WTC11 (cell line): ENCODE measurements at regions not wholly inside any gene's neighbourhood (a gene's known extent, or its start where the extent isn't known, plus 50 kb on each side); places are given as distances from the start of the nearest gene placed in this dataset.

ENCODE experiments used
- ATAC-seq: fragments of 200-7000 bp; cut with Tn5 transposase; 2 replicates; pipeline ENCODE4 v1.10.0; 2021; ENCODE audit warnings: mild to moderate bottlenecking, moderate library complexity
- CTCF ChIA-PET: fragments of 300-600 bp; sonication (Branson Sonifier 250); formaldehyde crosslinking; loops from one replicate; lab custom pipeline; 2021; ENCODE audit warnings: antibody characterized with exemption; lab: Charles Lee
- POLR2A ChIA-PET: fragments of 350-600 bp; sonication (Branson Sonifier 250); formaldehyde crosslinking; loops from one replicate; lab custom pipeline; 2021; ENCODE audit warnings: antibody characterized with exemption; lab: Charles Lee
- DNase-seq: peaks from one replicate; pipeline ENCODE4 v3.0.0; 2021; ENCODE audit warnings: low spot score
- H3K27ac Mint-ChIP-seq: 2 replicates; pipeline ENCODE4 v1.8.0; 2021; ENCODE audit warnings: mixed read lengths
- H3K27me3 Mint-ChIP-seq: 2 replicates; pipeline ENCODE4 v1.8.0; 2021; ENCODE audit warnings: low read depth, mild to moderate bottlenecking, moderate library complexity, mixed read lengths
- H3K36me3 Mint-ChIP-seq: 2 replicates; pipeline ENCODE4 v1.8.0; 2021; ENCODE audit warnings: mixed read lengths
- H3K4me1 Mint-ChIP-seq: 2 replicates; pipeline ENCODE4 v1.8.0; 2022; ENCODE audit warnings: mixed read lengths
- H3K4me3 Mint-ChIP-seq: 2 replicates; pipeline ENCODE4 v1.8.0; 2021; ENCODE audit warnings: mild to moderate bottlenecking, moderate library complexity, mixed read lengths
- H3K9me3 Mint-ChIP-seq: 2 replicates; pipeline ENCODE4 v1.8.0; 2021; ENCODE audit warnings: mixed read lengths
- EMX1 ChIP-seq: fragments of 250-450 bp; sonication (Bioruptor Pico); IDR thresholded peaks from 2 replicates; pipeline ENCODE4 v1.8.0; 2021; ENCODE audit warnings: mild to moderate bottlenecking
- ESRRA ChIP-seq: sonication (generic); formaldehyde crosslinking; IDR thresholded peaks from 2 replicates; pipeline ENCODE4 v1.8.1; 2022; ENCODE audit warnings: mild to moderate bottlenecking, missing genetic modification reagents, borderline replicate concordance
- ETV6 ChIP-seq: sonication (generic); formaldehyde crosslinking; IDR thresholded peaks from 2 replicates; pipeline ENCODE4 v1.8.1; 2022; ENCODE audit warnings: mild to moderate bottlenecking, missing genetic modification reagents
- FOXJ3 ChIP-seq: sonication (generic); formaldehyde crosslinking; IDR thresholded peaks from 2 replicates; pipeline ENCODE4 v1.9.0; 2021; ENCODE audit warnings: missing genetic modification reagents, mild to moderate bottlenecking, borderline replicate concordance
- FOXK1 ChIP-seq: sonication (generic); formaldehyde crosslinking; IDR thresholded peaks from 2 replicates; pipeline ENCODE4 v1.8.0; 2022; ENCODE audit warnings: mild to moderate bottlenecking, moderate library complexity, missing genetic modification reagents
- FOXP1 ChIP-seq: sonication (generic); formaldehyde crosslinking; IDR thresholded peaks from 2 replicates; pipeline ENCODE4 v1.8.0; 2022; ENCODE audit warnings: missing genetic modification reagents, mild to moderate bottlenecking, moderate library complexity, borderline replicate concordance
- GRHL2 ChIP-seq: fragments of 250-450 bp; sonication (Bioruptor Pico); IDR thresholded peaks from 2 replicates; pipeline ENCODE4 v1.8.0; 2022; ENCODE audit warnings: mild to moderate bottlenecking, moderate library complexity; ENCODE audit not compliant: insufficient replicate concordance, severe bottlenecking
- GTF2I ChIP-seq: fragments of 250-450 bp; sonication (Bioruptor Pico); conservative IDR thresholded peaks from 2 replicates; pipeline ENCODE4 v1.4.0; 2021; ENCODE audit warnings: mild to moderate bottlenecking
- JUN ChIP-seq: sonication (generic); formaldehyde crosslinking; IDR thresholded peaks from 2 replicates; pipeline ENCODE4 v1.8.0; 2023; ENCODE audit warnings: mild to moderate bottlenecking, missing genetic modification reagents
- KAT7 ChIP-seq: sonication (generic); formaldehyde crosslinking; IDR thresholded peaks from 2 replicates; pipeline ENCODE4 v1.8.1; 2023; ENCODE audit warnings: missing genetic modification reagents, mild to moderate bottlenecking, borderline replicate concordance
- NFE2L1 ChIP-seq: sonication (generic); formaldehyde crosslinking; IDR thresholded peaks from 2 replicates; pipeline ENCODE4 v1.8.1; 2023; ENCODE audit warnings: missing genetic modification reagents
- NR1H2 ChIP-seq: sonication (generic); formaldehyde crosslinking; IDR thresholded peaks from 2 replicates; pipeline ENCODE4 v1.9.0; 2021; ENCODE audit warnings: mild to moderate bottlenecking, moderate library complexity, missing genetic modification reagents
- RELA ChIP-seq: sonication (generic); formaldehyde crosslinking; IDR thresholded peaks from 2 replicates; pipeline ENCODE4 v1.8.1; 2022; ENCODE audit warnings: missing genetic modification reagents, mild to moderate bottlenecking, borderline replicate concordance
- RORB ChIP-seq: fragments of 250-450 bp; sonication (Bioruptor Pico); IDR thresholded peaks from 2 replicates; pipeline ENCODE4 v1.9.0; 2021; ENCODE audit warnings: mild to moderate bottlenecking
- SMAD3 ChIP-seq: sonication (generic); formaldehyde crosslinking; IDR thresholded peaks from 2 replicates; pipeline ENCODE4 v1.8.0; 2022; ENCODE audit warnings: missing genetic modification reagents, mild to moderate bottlenecking, borderline replicate concordance
- SOX15 ChIP-seq: fragments of 250-450 bp; sonication (Bioruptor Pico); IDR thresholded peaks from 2 replicates; pipeline ENCODE4 v1.9.0; 2021; ENCODE audit warnings: mild to moderate bottlenecking
- SP1 ChIP-seq: sonication (generic); formaldehyde crosslinking; conservative IDR thresholded peaks from 2 replicates; pipeline ENCODE4 v1.8.1; 2022; ENCODE audit warnings: missing genetic modification reagents
- TF ChIP-seq, protein P1 (sequence below): sonication (generic); formaldehyde crosslinking; IDR thresholded peaks from 2 replicates; pipeline ENCODE4 v1.8.0; 2023; ENCODE audit warnings: mild to moderate bottlenecking, missing genetic modification reagents
- TF ChIP-seq, protein P2 (sequence below): fragments of 250-450 bp; sonication (Bioruptor Pico); IDR thresholded peaks from 2 replicates; pipeline ENCODE4 v1.9.0; 2021; ENCODE audit warnings: moderate library complexity, mild to moderate bottlenecking, inconsistent platforms, borderline replicate concordance
- TF ChIP-seq, protein P3 (sequence below): fragments of 250-450 bp; sonication (Bioruptor Pico); IDR thresholded peaks from 2 replicates; pipeline ENCODE4 v1.9.0; 2021; ENCODE audit warnings: mild to moderate bottlenecking, borderline replicate concordance
- TF ChIP-seq, protein P4 (sequence below): sonication (generic); formaldehyde crosslinking; IDR thresholded peaks from 2 replicates; pipeline ENCODE4 v1.8.0; 2022; ENCODE audit warnings: mild to moderate bottlenecking, missing genetic modification reagents

DNA sequence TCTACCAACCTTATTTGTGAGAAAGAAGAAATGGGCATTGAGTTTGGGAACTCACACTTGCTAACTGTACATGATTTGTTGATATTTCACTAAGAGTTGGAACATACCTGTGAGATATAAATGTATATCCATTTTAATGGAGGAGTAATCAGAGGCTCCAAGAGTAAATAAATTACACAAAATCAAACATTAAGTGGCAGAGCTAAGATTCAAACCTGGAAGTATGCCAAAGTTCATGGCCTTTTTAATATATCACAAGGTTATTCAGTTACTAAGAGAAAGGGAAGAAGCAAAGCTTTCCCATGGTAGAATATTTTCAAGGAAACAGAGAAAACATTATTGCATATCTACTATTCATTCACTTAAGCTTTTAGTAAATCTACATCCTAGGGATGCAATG is 1641.1 kb downstream of the FAM181B start (continued):
- TF ChIP-seq, protein P1, sequence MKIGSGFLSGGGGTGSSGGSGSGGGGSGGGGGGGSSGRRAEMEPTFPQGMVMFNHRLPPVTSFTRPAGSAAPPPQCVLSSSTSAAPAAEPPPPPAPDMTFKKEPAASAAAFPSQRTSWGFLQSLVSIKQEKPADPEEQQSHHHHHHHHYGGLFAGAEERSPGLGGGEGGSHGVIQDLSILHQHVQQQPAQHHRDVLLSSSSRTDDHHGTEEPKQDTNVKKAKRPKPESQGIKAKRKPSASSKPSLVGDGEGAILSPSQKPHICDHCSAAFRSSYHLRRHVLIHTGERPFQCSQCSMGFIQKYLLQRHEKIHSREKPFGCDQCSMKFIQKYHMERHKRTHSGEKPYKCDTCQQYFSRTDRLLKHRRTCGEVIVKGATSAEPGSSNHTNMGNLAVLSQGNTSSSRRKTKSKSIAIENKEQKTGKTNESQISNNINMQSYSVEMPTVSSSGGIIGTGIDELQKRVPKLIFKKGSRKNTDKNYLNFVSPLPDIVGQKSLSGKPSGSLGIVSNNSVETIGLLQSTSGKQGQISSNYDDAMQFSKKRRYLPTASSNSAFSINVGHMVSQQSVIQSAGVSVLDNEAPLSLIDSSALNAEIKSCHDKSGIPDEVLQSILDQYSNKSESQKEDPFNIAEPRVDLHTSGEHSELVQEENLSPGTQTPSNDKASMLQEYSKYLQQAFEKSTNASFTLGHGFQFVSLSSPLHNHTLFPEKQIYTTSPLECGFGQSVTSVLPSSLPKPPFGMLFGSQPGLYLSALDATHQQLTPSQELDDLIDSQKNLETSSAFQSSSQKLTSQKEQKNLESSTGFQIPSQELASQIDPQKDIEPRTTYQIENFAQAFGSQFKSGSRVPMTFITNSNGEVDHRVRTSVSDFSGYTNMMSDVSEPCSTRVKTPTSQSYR (CRISPR knock-in tag): no peak
- TF ChIP-seq, protein P2, sequence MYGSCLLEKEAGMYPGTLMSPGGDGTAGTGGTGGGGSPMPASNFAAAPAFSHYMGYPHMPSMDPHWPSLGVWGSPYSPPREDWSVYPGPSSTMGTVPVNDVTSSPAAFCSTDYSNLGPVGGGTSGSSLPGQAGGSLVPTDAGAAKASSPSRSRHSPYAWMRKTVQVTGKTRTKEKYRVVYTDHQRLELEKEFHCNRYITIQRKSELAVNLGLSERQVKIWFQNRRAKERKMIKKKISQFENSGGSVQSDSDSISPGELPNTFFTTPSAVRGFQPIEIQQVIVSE (CRISPR knock-in tag): no peak
- TF ChIP-seq FOXJ3 (CRISPR knock-in tag) (no peak), GTF2I (CRISPR knock-in tag) (no peak), SMAD3 (CRISPR knock-in tag) (no peak)

DNA sequence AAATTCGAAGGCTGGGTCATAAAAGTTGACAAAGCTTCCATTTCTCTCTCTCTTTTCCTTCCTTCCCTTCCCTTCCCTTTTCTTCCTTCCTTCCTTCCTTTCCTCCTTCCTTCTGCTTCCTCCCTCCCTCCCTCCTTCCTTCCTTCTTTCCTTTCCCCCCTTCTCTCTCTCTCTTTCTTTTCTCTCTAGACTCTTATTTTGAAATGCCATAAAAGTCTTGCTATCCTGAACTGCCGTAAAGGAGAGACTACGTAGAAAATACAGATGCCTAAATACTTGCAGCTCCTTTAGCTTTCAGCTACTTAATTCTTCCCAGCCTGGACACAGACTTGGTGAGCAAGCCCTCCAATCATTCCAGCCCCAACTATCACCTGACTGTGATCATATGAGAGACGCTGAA is 1644.4 kb downstream of the FAM181B start:
- Mint-ChIP-seq H3K9me3 (peaks cover 16% of the 10 kb centered on the region), H3K4me1 (no peaks in the 10 kb centered on the region), H3K27me3 (no peaks in the 10 kb centered on the region), H3K36me3 (peaks cover under 1% of the 10 kb centered on the region; the same call in 1 of the 2 replicates)
- DNase-seq (no peak), ATAC-seq (no peak)
- ChIA-PET POLR2A (no interaction called here), CTCF (no interaction called here)
- TF ChIP-seq RELA (CRISPR knock-in tag) (no peak), FOXK1 (CRISPR knock-in tag) (no peak)
- TF ChIP-seq, all 79 proteins: peak for 0
- Mint-ChIP-seq H3K4me3 (no peak overlapping the region), H3K27ac (no peak overlapping the region)

DNA sequence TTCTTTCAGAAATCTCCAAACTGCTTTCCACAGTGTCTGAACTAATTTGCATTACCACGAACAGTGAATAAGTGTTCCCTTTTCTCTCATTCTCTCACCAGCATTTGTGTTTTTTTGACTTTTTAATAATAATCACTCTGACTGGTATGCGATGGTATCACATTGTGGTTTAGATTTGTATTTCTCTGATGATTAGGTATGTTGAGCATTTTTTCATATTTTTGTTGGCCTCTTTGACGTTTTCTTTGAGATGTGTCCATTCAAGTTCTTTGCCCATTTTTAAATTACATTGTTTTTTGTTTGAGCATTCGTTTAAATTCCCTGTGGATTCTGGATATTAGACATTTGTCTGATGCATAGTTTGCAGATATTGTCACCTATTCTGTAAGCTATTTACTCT is 1639.6 kb upstream of the TENM4 start:
- DNase-seq (no peak), ATAC-seq (no peak)
- Mint-ChIP-seq H3K9me3 (peaks cover 26% of the 10 kb centered on the region), H3K4me1 (no peaks in the 10 kb centered on the region; the same call in 1 of the 2 replicates), H3K4me3 (no peak overlapping the region), H3K36me3 (peaks cover 4% of the 10 kb centered on the region; the same call in 1 of the 2 replicates), H3K27me3 (no peaks in the 10 kb centered on the region), H3K27ac (no peak overlapping the region)
- ChIA-PET CTCF (no interaction called here), POLR2A (no interaction called here)
- TF ChIP-seq RORB (no peak), ESRRA (CRISPR knock-in tag) (no peak), NR1H2 (CRISPR knock-in tag) (no peak)

DNA sequence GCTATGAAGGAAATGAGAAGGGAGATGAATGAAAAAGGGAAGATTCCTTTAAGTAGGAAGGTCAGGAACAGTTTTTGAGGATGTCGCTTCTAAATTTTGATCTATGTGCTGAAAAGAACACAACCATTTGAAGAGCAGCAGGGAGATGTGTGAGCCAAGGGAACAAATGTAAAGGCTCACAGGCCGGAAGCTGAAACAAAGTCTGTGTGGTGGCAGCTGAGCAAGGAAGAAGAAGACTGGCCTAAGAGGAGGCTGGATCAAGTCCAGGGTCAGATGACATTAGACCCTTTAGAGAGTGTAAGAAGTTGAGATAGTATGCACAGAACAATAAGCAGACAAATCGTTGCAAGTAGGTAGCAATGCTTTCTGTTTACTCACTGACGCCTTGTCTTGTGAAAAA is 1631.4 kb upstream of the TENM4 start:
- DNase-seq (no peak), ATAC-seq (no peak)
- ChIA-PET POLR2A (no interaction called here), CTCF (no interaction called here)
- no peaks in the 10 kb centered on the region for H3K36me3 Mint-ChIP-seq
- no peaks in the 10 kb centered on the region for H3K9me3 Mint-ChIP-seq
- peaks cover 20% of the 10 kb centered on the region for H3K4me1 Mint-ChIP-seq
- H3K4me3 Mint-ChIP-seq: no peak overlapping the region
- no peak for TF ChIP-seq SP1 (CRISPR knock-in tag)
- no peak for TF ChIP-seq RORB
- no peak for TF ChIP-seq FOXP1 (CRISPR knock-in tag)
- no peak for TF ChIP-seq FOXJ3 (CRISPR knock-in tag)
- no peak for TF ChIP-seq SOX15 (CRISPR knock-in tag)
- TF ChIP-seq RELA (CRISPR knock-in tag): no peak
- no peak for TF ChIP-seq GRHL2 (CRISPR knock-in tag)
- H3K27me3 Mint-ChIP-seq: no peaks in the 10 kb centered on the region
- H3K27ac Mint-ChIP-seq: 0 out of 2 replicates have a peak overlapping the region, but pooled peaks have one; percentile 28

DNA sequence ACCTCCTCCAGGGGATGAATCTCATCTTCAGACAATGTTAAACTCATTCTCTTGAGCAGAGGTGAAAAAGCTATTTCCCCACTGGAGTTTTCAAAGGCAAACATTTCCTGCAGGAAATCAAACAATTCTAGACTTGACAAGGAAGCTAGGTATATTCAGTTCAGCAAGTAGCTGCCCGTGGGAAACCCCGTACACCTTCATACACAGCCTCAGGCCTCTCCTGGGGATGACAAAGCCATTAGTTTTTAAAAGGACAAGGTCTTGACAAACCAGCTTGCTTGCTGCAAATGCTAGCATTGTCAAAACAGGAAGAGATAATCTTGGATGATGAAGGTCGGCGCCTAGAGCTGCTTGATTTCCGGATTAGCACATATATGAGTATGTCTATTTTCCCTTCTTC is 1630.8 kb upstream of the TENM4 start:
- Mint-ChIP-seq H3K27me3 (no peaks in the 10 kb centered on the region), H3K4me3 (no peak overlapping the region), H3K4me1 (peaks cover 20% of the 10 kb centered on the region), H3K36me3 (no peaks in the 10 kb centered on the region), H3K9me3 (no peaks in the 10 kb centered on the region), H3K27ac (no peak overlapping the region)
- DNase-seq (no peak), ATAC-seq (no peak)
- CTCF ChIA-PET: no interaction called here
- POLR2A ChIA-PET: no interaction called here
- no peak for TF ChIP-seq SOX15 (CRISPR knock-in tag)
- TF ChIP-seq NFE2L1 (CRISPR knock-in tag): no peak
- no peak for TF ChIP-seq JUN
- TF ChIP-seq, protein P3, sequence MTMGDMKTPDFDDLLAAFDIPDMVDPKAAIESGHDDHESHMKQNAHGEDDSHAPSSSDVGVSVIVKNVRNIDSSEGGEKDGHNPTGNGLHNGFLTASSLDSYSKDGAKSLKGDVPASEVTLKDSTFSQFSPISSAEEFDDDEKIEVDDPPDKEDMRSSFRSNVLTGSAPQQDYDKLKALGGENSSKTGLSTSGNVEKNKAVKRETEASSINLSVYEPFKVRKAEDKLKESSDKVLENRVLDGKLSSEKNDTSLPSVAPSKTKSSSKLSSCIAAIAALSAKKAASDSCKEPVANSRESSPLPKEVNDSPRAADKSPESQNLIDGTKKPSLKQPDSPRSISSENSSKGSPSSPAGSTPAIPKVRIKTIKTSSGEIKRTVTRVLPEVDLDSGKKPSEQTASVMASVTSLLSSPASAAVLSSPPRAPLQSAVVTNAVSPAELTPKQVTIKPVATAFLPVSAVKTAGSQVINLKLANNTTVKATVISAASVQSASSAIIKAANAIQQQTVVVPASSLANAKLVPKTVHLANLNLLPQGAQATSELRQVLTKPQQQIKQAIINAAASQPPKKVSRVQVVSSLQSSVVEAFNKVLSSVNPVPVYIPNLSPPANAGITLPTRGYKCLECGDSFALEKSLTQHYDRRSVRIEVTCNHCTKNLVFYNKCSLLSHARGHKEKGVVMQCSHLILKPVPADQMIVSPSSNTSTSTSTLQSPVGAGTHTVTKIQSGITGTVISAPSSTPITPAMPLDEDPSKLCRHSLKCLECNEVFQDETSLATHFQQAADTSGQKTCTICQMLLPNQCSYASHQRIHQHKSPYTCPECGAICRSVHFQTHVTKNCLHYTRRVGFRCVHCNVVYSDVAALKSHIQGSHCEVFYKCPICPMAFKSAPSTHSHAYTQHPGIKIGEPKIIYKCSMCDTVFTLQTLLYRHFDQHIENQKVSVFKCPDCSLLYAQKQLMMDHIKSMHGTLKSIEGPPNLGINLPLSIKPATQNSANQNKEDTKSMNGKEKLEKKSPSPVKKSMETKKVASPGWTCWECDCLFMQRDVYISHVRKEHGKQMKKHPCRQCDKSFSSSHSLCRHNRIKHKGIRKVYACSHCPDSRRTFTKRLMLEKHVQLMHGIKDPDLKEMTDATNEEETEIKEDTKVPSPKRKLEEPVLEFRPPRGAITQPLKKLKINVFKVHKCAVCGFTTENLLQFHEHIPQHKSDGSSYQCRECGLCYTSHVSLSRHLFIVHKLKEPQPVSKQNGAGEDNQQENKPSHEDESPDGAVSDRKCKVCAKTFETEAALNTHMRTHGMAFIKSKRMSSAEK (CRISPR knock-in tag): no peak
- TF ChIP-seq, protein P4, sequence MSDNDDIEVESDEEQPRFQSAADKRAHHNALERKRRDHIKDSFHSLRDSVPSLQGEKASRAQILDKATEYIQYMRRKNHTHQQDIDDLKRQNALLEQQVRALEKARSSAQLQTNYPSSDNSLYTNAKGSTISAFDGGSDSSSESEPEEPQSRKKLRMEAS: no peak
- TF ChIP-seq KAT7 (CRISPR knock-in tag): no peak
- no peak for TF ChIP-seq EMX1
- no peak for TF ChIP-seq ETV6 (CRISPR knock-in tag)
